K562 (cell line): ENCODE measurements at regions not wholly inside any gene's neighbourhood (a gene's known extent, or its start where the extent isn't known, plus 50 kb on each side); places are given as distances from the start of the nearest gene placed in this dataset.

Experiments
- ATAC-seq: fragments of 200-7000 bp; cut with Tn5 transposase; 3 replicates; pipeline ENCODE4 v1.9.1; 2020; ENCODE audit warnings: moderate library complexity
- BruUV-seq: library from RNA; stranded (reverse); fragments of 400-500 nt; replicated peaks from 2 replicates; lab custom pipeline; 2021; lab: Mats Ljungman, UMichigan
- CTCF ChIA-PET: fragments of 300-600 bp; formaldehyde crosslinking; extraction: SDS; loops from one replicate; lab custom pipeline; 2021; ENCODE audit warnings: low intra/inter-chr PET ratio; lab: Yijun Ruan, JAX
- POLR2A ChIA-PET: fragments of 300-600, 350-650 bp; sonication (Branson Sonifier 250); formaldehyde crosslinking; extraction: SDS; loops from one replicate; lab custom pipeline; 2021; ENCODE audit warnings: antibody characterized with exemption, inconsistent platforms; lab: Yijun Ruan, JAX
- DNase-seq, 4 experiments: peaks; one replicate each; pipeline versions ENCODE4 v3.0.0 to v3.0.0-alpha.2; 2011 to 2018; ENCODE audit warnings: low spot score in 3 of 4, mixed read lengths in 3 of 4; ENCODE audit errors: extremely low read depth in 1 of 4
- FAIRE-seq: peaks from 2 replicates; lab custom pipeline; 2011; peaks lifted over from hg19 to GRCh38; lab: Jason Lieb, UNC
- H2AFZ ChIP-seq: 2 replicates; pipeline ENCODE4 v1.6.0; 2011; ENCODE audit warnings: low read depth, low read length, control low read depth, inconsistent platforms
- H3K27ac ChIP-seq: fragments of 200-600 bp; 3 replicates; pipeline ENCODE4 v1.8.0; 2011; ENCODE audit warnings: low read depth, mild to moderate bottlenecking, control low read depth, inconsistent platforms, low read length, moderate library complexity, mixed read lengths; ENCODE audit errors: extremely low read depth
- H3K27me3 ChIP-seq, 2 experiments: fragments of 300-600 bp in 1 of 2; 2 replicates in 1 of 2; 3 replicates in 1 of 2; pipeline versions ENCODE4 v1.6.0 to v1.8.0; 2011; ENCODE audit warnings: inconsistent platforms in 2 of 2, low read length in 2 of 2, mild to moderate bottlenecking in 1 of 2, mixed read lengths in 1 of 2, moderate library complexity in 1 of 2; ENCODE audit not compliant: control insufficient read depth in 2 of 2, insufficient read depth in 2 of 2
- H3K36me3 ChIP-seq: fragments of 300-600 bp; 3 replicates; pipeline ENCODE4 v1.8.0; 2011; ENCODE audit warnings: mild to moderate bottlenecking, low read length, inconsistent platforms; ENCODE audit not compliant: control insufficient read depth, insufficient read depth
- H3K4me1 ChIP-seq, 2 experiments: fragments of 200-600 bp in 1 of 2; replicated peaks in 1 of 2; 2 replicates in 1 of 2; 3 replicates in 1 of 2; pipeline versions ENCODE4 v1.5.1 to v1.8.0; 2011; ENCODE audit warnings: inconsistent platforms in 2 of 2, low read length in 2 of 2, mild to moderate bottlenecking in 1 of 2, mixed read lengths in 1 of 2, moderate library complexity in 1 of 2; ENCODE audit not compliant: control insufficient read depth in 2 of 2, insufficient read depth in 2 of 2
- H3K4me2 ChIP-seq: 2 replicates; pipeline ENCODE4 v1.6.1; 2011; ENCODE audit warnings: low read length, control low read depth, inconsistent platforms, mixed read lengths; ENCODE audit not compliant: insufficient read depth
- H3K4me3 ChIP-seq: fragments of 200-600 bp; sonication (generic), shearing (Covaris generic); 2 replicates; pipeline ENCODE4 v1.5.1; 2016; ENCODE audit warnings: control low read depth, inconsistent platforms
- H3K79me2 ChIP-seq: fragments of 200-600 bp; 3 replicates; pipeline ENCODE4 v1.8.0; 2011; ENCODE audit warnings: low read length, inconsistent platforms; ENCODE audit not compliant: control insufficient read depth, insufficient read depth
- H3K9ac ChIP-seq, 2 experiments: 2 replicates each; pipeline versions ENCODE4 v1.6.0 to v1.6.1; 2011; ENCODE audit warnings: low read depth in 2 of 2, low read length in 2 of 2, control low read depth in 1 of 2, inconsistent platforms in 1 of 2, mild to moderate bottlenecking in 1 of 2, mixed read lengths in 1 of 2; ENCODE audit not compliant: insufficient read depth in 1 of 2
- H3K9me1 ChIP-seq: one replicate; pipeline ENCODE4 v1.6.0; 2011; ENCODE audit warnings: inconsistent platforms, mild to moderate bottlenecking, low read length, moderate library complexity; ENCODE audit not compliant: control insufficient read depth, insufficient read depth
- H3K9me3 ChIP-seq: replicated peaks from 2 replicates; pipeline ENCODE4 v1.5.1; 2011; ENCODE audit warnings: low read depth, low read length, inconsistent platforms; ENCODE audit not compliant: control insufficient read depth, insufficient read depth
- H4K20me1 ChIP-seq: replicated peaks from 2 replicates; pipeline ENCODE4 v1.6.1; 2011; ENCODE audit warnings: low read length, inconsistent platforms, mixed read lengths; ENCODE audit not compliant: control insufficient read depth, insufficient read depth
- ATF3 ChIP-seq, 2 experiments: fragments of 450-650 bp in 1 of 2; sonication (generic) in 1 of 2; formaldehyde crosslinking in 1 of 2; IDR thresholded peaks in 1 of 2; conservative IDR thresholded peaks in 1 of 2; 2 replicates each; pipeline versions ENCODE4 v1.6.1 to v1.8.1; 2016 to 2023; ENCODE audit warnings: mild to moderate bottlenecking in 2 of 2, moderate library complexity in 2 of 2, inconsistent platforms in 1 of 2, missing genetic modification reagents in 1 of 2
- BRF2 ChIP-seq: IDR thresholded peaks from 3 replicates; pipeline ENCODE4 v1.6.1; 2011; ENCODE audit warnings: borderline replicate concordance, mild to moderate bottlenecking; ENCODE audit not compliant: insufficient read length, insufficient read depth
- CEBPG ChIP-seq, 3 experiments: fragments of 200-800 bp in 1 of 3; sonication (Bioruptor generic) in 1 of 3; sonication (generic) in 1 of 3; formaldehyde crosslinking in 1 of 3; IDR thresholded peaks in 2 of 3; conservative IDR thresholded peaks in 1 of 3; 2 replicates each; pipeline versions ENCODE4 v1.6.1 to v1.8.0; 2016 to 2022; ENCODE audit warnings: missing compliant biosample characterization in 2 of 3, missing genetic modification characterization in 2 of 3, mild to moderate bottlenecking in 1 of 3, missing genetic modification reagents in 1 of 3
- ELF4 ChIP-seq: fragments of 450-650 bp; formaldehyde crosslinking; IDR thresholded peaks from 2 replicates; pipeline ENCODE4 v1.4.0; 2022; ENCODE audit warnings: missing genetic modification characterization
- GTF2E2 ChIP-seq: fragments of 200-800 bp; sonication (Bioruptor generic); IDR thresholded peaks from 2 replicates; pipeline ENCODE4 v1.6.1; 2016; ENCODE audit warnings: missing genetic modification characterization, missing compliant biosample characterization
- HMBOX1 ChIP-seq: sonication (generic); IDR thresholded peaks from 2 replicates; pipeline ENCODE4 v1.6.1; 2016
- KHSRP ChIP-seq: fragments of 450-650 bp; IDR thresholded peaks from 2 replicates; pipeline ENCODE4 v1.6.1; 2017
- KLF1 ChIP-seq: fragments of 450-650 bp; IDR thresholded peaks from 2 replicates; pipeline ENCODE4 v1.6.1; 2016; ENCODE audit warnings: missing genetic modification characterization, missing compliant biosample characterization
- NR2C1 ChIP-seq, 2 experiments: fragments of 450-650 bp; IDR thresholded peaks; 2 replicates each; pipeline ENCODE4 v1.6.1; 2017; ENCODE audit warnings: mild to moderate bottlenecking in 2 of 2, antibody characterized with exemption in 1 of 2, inconsistent platforms in 1 of 2, missing compliant biosample characterization in 1 of 2, missing genetic modification characterization in 1 of 2
- NR3C1 ChIP-seq: sonication (generic); formaldehyde crosslinking; IDR thresholded peaks from 2 replicates; pipeline ENCODE4 v1.8.1; 2022; ENCODE audit warnings: missing genetic modification reagents
- NUFIP1 ChIP-seq: fragments of 450-650 bp; IDR thresholded peaks from 2 replicates; pipeline ENCODE4 v1.6.1; 2018; ENCODE audit not compliant: partially characterized antibody
- SIX5 ChIP-seq, 2 experiments: IDR thresholded peaks; 2 replicates each; pipeline ENCODE4 v1.6.1; 2011; ENCODE audit warnings: low read length in 2 of 2, borderline replicate concordance in 1 of 2, low read depth in 1 of 2, mild to moderate bottlenecking in 1 of 2, moderate library complexity in 1 of 2; ENCODE audit not compliant: insufficient read depth in 1 of 2
- SMAD4 ChIP-seq: fragments of 250-450 bp; sonication (Bioruptor Pico); conservative IDR thresholded peaks from 2 replicates; pipeline ENCODE4 v1.8.0; 2021; ENCODE audit warnings: inconsistent platforms, mild to moderate bottlenecking, moderate library complexity
- SPI1 ChIP-seq: IDR thresholded peaks from 2 replicates; pipeline ENCODE4 v1.6.1; 2011; ENCODE audit warnings: low read depth, low read length, control low read depth, borderline replicate concordance
- TEAD4 ChIP-seq, 2 experiments: sonication (generic) in 1 of 2; formaldehyde crosslinking in 1 of 2; IDR thresholded peaks; 2 replicates each; pipeline versions ENCODE4 v1.6.1 to v1.8.0; 2012 to 2022; ENCODE audit warnings: borderline replicate concordance in 1 of 2, inconsistent platforms in 1 of 2, low read length in 1 of 2, mild to moderate bottlenecking in 1 of 2, missing genetic modification reagents in 1 of 2
- TFAP4 ChIP-seq: sonication (generic); formaldehyde crosslinking; IDR thresholded peaks from 2 replicates; pipeline ENCODE4 v1.8.0; 2022; ENCODE audit warnings: missing genetic modification reagents, mild to moderate bottlenecking, moderate library complexity, borderline replicate concordance
- ZNF507 ChIP-seq: conservative IDR thresholded peaks from 2 replicates; pipeline ENCODE4 v1.6.1; 2017; ENCODE audit warnings: missing genetic modification characterization, missing compliant biosample characterization
- ZNF764 ChIP-seq: fragments of 250-450 bp; sonication (Bioruptor Pico); IDR thresholded peaks from 2 replicates; pipeline ENCODE4 v1.4.0; 2020; ENCODE audit warnings: low read depth, mild to moderate bottlenecking, moderate library complexity
- WGBS: fragments of 100-300 bp; shearing (Covaris generic); methylation state at CpG from one replicate; pipeline ENCODE4 v1.1.6; 2016; ENCODE audit warnings: low coverage, mixed read lengths; ENCODE audit not compliant: insufficient coverage; ENCODE audit errors: missing lambda C conversion rate; 5-methylcytosine and 5-hydroxymethylcytosine counted together
- in situ Hi-C: fragments of 300-500 bp; cut with MboI; formaldehyde crosslinking; loops from 4 replicates; pipeline ENCODE4 v1.15.0; 2018; ENCODE audit warnings: inconsistent platforms, mixed read lengths
- intact Hi-C: fragments of 100-400 bp; cut with micrococcal nuclease; formaldehyde crosslinking; loops from 2 replicates; pipeline ENCODE4 v1.14.2; 2022

GRCh38 chr17:13417381-13417950 lies 184.3 kb downstream of the HS3ST3A1 start:
- Histone ChIP-seq H4K20me1 (no peaks in the 10 kb centered on the region), H3K27ac (no peak overlapping the region), H3K9me3 (no peaks in the 10 kb centered on the region), H3K36me3 (no peaks in the 10 kb centered on the region), H3K27me3 (no peaks in the 10 kb centered on the region), H3K9me1 (no peaks in the 10 kb centered on the region), H3K4me1 (peaks cover 0 to 15% of the 10 kb centered on the region in 2 experiments; a peak in 3 of 5 replicates), H3K9ac (no peak overlapping the region), H3K4me2 (no peak overlapping the region), H3K79me2 (no peaks in the 10 kb centered on the region), H2AFZ (no peak overlapping the region), H3K4me3 (no peak overlapping the region)
- BruUV-seq, result no TSS peak
- DNase-seq, result no peak
- FAIRE-seq, result no peak
- ChIA-PET CTCF (no interaction called here), POLR2A (interaction anchor here (0.6 kb wide), 1 partner anchor 700 kb away, joined by 3 read pairs; no protein-coding TSS in a partner anchor)
- intact Hi-C loops, result no loop called here
- ATAC-seq, result no peak
- in situ Hi-C loops, result no loop called here
- 48% methylated on average over 2 of the region's 2 CpGs for WGBS
- no peak for TF ChIP-seq ATF3 (IDR thresholded peaks at IDR 0.05)
- TF ChIP-seq ATF3 (CRISPR knock-in tag; conservative IDR thresholded peaks at IDR 0.05), result no peak
- TF ChIP-seq KLF1 (tag), result no peak
- TF ChIP-seq NR2C1 (IDR thresholded peaks at IDR 0.05), result no peak
- TF ChIP-seq NR2C1 (tag; IDR thresholded peaks at IDR 0.05), result no peak
- TF ChIP-seq BRF2, result no peak
- no peak for TF ChIP-seq SPI1
- no peak for TF ChIP-seq NUFIP1
- no peak for TF ChIP-seq ZNF764 (CRISPR knock-in tag)
- TF ChIP-seq TEAD4 (IDR thresholded peaks at IDR 0.05; ENCODE audit: low read length), result no peak
- no peak for TF ChIP-seq TEAD4 (CRISPR knock-in tag; IDR thresholded peaks at IDR 0.05; ENCODE audit: borderline replicate concordance)
- no peak for TF ChIP-seq TFAP4 (CRISPR knock-in tag)
- TF ChIP-seq ELF4 (CRISPR knock-in tag), result no peak
- no peak for TF ChIP-seq ZNF507 (tag)
- TF ChIP-seq GTF2E2 (tag), result no peak
- no peak for TF ChIP-seq SMAD4 (CRISPR knock-in tag)
- no peak for TF ChIP-seq KHSRP
- TF ChIP-seq SIX5 (IDR thresholded peaks at IDR 0.05; ENCODE audit: borderline replicate concordance in 1 of 2, insufficient read depth in 1 of 2, low read depth in 1 of 2, low read length in 2 of 2), result no peak
- no peak for TF ChIP-seq NR3C1
- no peak for TF ChIP-seq HMBOX1
- TF ChIP-seq CEBPG (CRISPR knock-in tag; IDR thresholded peaks at IDR 0.05), result no peak
- TF ChIP-seq CEBPG (tag; conservative IDR thresholded peaks at IDR 0.05 in 1 of 2, IDR thresholded peaks at IDR 0.05 in 1 of 2), result no peak
